ENCODE measurements at regions not wholly inside any gene's neighbourhood (a gene's known extent, or its start where the extent isn't known, plus 50 kb on each side); places are given as distances from the start of the nearest gene placed in this dataset.
"Not testable (repeated sequence)": the region's sequence is repeated elsewhere in the genome, so short reads cannot be mapped to it uniquely, and the experiment has no call there.

DNA sequence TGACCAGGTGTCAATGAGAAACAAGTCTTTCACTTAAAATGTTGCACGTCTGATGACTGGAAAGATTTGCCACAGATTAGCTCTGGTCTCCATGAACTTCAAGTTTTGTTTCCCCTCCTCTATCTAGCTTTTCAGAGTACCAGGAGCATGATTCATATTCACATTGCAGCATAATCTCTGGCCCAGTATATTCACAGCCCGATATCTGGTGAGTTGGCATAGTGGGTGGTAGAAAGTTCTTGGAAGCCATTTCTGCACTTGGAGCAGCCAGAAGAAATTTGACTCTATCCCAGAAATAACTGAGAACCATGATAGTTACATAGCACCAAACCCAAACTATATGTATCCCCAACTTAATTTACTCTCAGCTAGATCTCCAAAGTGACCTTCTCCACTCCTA is 503.9 kb downstream of the PID1 start:
- no peaks in the 10 kb centered on the region for H3K36me3 Mint-ChIP-seq (ENCODE audit: low read depth)
- no peak overlapping the region for H3K4me3 Mint-ChIP-seq (ENCODE audit: unreplicated experiment)
- no peaks in the 10 kb centered on the region for H3K27me3 Mint-ChIP-seq (ENCODE audit: low read depth)
- TF ChIP-seq, protein P1, sequence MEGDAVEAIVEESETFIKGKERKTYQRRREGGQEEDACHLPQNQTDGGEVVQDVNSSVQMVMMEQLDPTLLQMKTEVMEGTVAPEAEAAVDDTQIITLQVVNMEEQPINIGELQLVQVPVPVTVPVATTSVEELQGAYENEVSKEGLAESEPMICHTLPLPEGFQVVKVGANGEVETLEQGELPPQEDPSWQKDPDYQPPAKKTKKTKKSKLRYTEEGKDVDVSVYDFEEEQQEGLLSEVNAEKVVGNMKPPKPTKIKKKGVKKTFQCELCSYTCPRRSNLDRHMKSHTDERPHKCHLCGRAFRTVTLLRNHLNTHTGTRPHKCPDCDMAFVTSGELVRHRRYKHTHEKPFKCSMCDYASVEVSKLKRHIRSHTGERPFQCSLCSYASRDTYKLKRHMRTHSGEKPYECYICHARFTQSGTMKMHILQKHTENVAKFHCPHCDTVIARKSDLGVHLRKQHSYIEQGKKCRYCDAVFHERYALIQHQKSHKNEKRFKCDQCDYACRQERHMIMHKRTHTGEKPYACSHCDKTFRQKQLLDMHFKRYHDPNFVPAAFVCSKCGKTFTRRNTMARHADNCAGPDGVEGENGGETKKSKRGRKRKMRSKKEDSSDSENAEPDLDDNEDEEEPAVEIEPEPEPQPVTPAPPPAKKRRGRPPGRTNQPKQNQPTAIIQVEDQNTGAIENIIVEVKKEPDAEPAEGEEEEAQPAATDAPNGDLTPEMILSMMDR (IDR thresholded peaks at IDR 0.05) = no peak
- no peak for DNase-seq (ENCODE audit: low spot score)
- no peak overlapping the region for H3K27ac Mint-ChIP-seq (ENCODE audit: unreplicated experiment)
- H3K4me1 Mint-ChIP-seq (ENCODE audit: low read depth) = peaks cover 12% of the 10 kb centered on the region
- peaks cover 6% of the 10 kb centered on the region for H3K9me3 Mint-ChIP-seq (ENCODE audit: low read depth)

DNA sequence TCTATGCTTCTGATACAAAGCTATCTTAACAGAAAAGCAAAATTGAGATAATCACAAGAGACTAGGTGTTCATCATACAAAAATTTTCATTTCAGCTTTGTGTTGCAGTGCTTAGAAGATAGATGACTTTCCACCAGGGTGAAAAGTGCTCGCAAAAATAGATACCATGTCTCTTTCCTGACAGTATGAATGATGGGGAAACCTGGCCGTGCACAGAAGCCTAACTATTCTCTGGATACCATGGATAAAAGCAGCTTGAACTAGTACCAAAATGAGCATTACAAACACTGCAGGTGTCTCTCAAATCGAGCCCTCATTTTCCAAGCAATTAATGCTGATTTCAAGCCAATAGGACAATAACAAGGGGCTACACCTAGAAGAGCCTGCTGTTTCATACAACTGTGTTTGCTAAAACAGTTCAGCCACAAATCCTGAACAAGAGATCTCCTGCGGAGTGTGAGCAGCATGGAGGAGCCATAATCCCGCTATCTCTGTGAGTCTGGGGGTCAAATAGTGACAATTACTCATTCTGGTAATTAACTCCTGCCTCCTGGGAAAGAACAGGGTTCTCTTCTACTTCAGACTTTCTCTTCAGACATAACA is 507.6 kb downstream of the PID1 start:
- TF ChIP-seq, protein P1 (IDR thresholded peaks at IDR 0.05) = no peak
- H3K36me3 Mint-ChIP-seq (ENCODE audit: low read depth) = no peaks in the 10 kb centered on the region
- no peak for DNase-seq (ENCODE audit: low spot score)
- peaks cover 6% of the 10 kb centered on the region for H3K9me3 Mint-ChIP-seq (ENCODE audit: low read depth)
- H3K27me3 Mint-ChIP-seq (ENCODE audit: low read depth) = no peaks in the 10 kb centered on the region
- H3K27ac Mint-ChIP-seq (ENCODE audit: unreplicated experiment) = no peak overlapping the region
- H3K4me1 Mint-ChIP-seq (ENCODE audit: low read depth) = peaks cover 11% of the 10 kb centered on the region
- H3K4me3 Mint-ChIP-seq (ENCODE audit: unreplicated experiment) = no peak overlapping the region

GRCh38 chr2:228762565-228762964 is 508.5 kb downstream of the PID1 start:
- H3K9me3 Mint-ChIP-seq (ENCODE audit: low read depth) = peaks cover 6% of the 10 kb centered on the region
- H3K4me3 Mint-ChIP-seq (ENCODE audit: unreplicated experiment) = no peak overlapping the region
- TF ChIP-seq, protein P1 (IDR thresholded peaks at IDR 0.05) = no peak
- no peak overlapping the region for H3K27ac Mint-ChIP-seq (ENCODE audit: unreplicated experiment)
- H3K27me3 Mint-ChIP-seq (ENCODE audit: low read depth) = no peaks in the 10 kb centered on the region
- H3K4me1 Mint-ChIP-seq (ENCODE audit: low read depth) = peaks cover 4% of the 10 kb centered on the region
- no peak for DNase-seq (ENCODE audit: low spot score)
- no peaks in the 10 kb centered on the region for H3K36me3 Mint-ChIP-seq (ENCODE audit: low read depth)

GRCh38 chr2:228755661-228756060 is 515.4 kb downstream of the PID1 start:
- H3K27ac Mint-ChIP-seq (ENCODE audit: unreplicated experiment); DNase-seq (ENCODE audit: low spot score); H3K4me1 Mint-ChIP-seq (ENCODE audit: low read depth); H3K27me3 Mint-ChIP-seq (ENCODE audit: low read depth); H3K4me3 Mint-ChIP-seq (ENCODE audit: unreplicated experiment); H3K9me3 Mint-ChIP-seq (ENCODE audit: low read depth); H3K36me3 Mint-ChIP-seq (ENCODE audit: low read depth): not testable (repeated sequence)

DNA sequence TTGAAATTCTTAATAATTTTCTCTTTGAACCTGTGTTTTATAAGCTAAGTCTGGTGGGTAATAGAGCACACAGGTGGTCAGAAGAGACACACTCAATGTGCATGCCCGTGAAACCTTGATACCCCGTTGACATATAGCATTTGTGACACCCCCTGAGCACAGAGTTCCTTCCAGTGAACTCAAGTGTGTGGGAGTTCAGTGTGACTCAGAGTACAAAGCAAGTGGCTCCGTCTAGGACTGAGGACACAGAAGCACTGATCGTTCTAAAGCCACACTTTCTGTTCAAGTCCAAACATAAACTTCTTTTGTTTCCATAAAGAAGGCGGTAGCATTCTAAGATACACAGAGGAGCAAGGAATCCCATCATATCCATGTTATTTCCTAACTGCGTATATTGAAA is 523.6 kb downstream of the PID1 start:
- DNase-seq (ENCODE audit: low spot score) = no peak
- no peaks in the 10 kb centered on the region for H3K4me1 Mint-ChIP-seq (ENCODE audit: low read depth)
- TF ChIP-seq, protein P1 (IDR thresholded peaks at IDR 0.05) = no peak
- H3K27ac Mint-ChIP-seq (ENCODE audit: unreplicated experiment) = no peak overlapping the region
- H3K27me3 Mint-ChIP-seq (ENCODE audit: low read depth) = peaks cover 1% of the 10 kb centered on the region
- no peaks in the 10 kb centered on the region for H3K36me3 Mint-ChIP-seq (ENCODE audit: low read depth)
- no peak overlapping the region for H3K4me3 Mint-ChIP-seq (ENCODE audit: unreplicated experiment)
- no peaks in the 10 kb centered on the region for H3K9me3 Mint-ChIP-seq (ENCODE audit: low read depth)

DNA sequence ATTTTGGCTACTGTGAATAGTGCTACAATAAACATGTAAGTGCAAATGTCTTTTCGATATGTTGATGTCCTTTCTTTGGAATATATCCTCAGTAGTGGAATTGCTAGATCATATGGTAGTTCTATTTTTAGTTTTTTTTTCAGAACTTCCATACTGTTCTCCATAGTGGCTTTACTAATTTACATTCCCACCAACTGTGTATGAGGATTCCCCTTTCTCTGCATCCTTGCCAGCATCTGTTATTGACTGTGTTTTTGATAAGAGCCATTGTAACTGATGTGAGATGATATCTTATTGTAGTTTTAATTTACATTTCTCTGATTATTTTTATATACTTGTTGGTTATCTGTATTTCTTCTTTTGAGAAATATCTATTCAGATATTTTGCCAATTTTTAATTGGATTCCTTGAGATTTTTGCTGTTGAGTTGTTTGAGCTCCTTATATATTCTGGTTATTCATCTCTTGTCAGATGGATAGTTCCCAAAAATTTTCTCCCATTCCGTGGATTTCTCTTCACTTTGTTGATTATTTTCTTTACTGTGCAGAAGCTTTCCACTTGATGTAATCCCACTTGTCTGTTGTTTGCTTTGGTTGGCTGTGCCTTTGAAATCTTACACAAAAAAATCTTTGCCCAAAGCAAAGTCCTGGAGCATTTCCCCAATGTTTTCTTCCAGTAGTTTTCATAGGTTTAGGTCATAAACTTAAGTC is 532.3 kb downstream of the PID1 start:
- H3K4me3 Mint-ChIP-seq (ENCODE audit: unreplicated experiment) = no peak overlapping the region
- H3K27ac Mint-ChIP-seq (ENCODE audit: unreplicated experiment) = no peak overlapping the region
- H3K36me3 Mint-ChIP-seq (ENCODE audit: low read depth) = no peaks in the 10 kb centered on the region

More for the DNA sequence above, 532.3 kb downstream of the PID1 start:
- TF ChIP-seq, protein P1 (IDR thresholded peaks at IDR 0.05) = no peak
- peaks cover 8% of the 10 kb centered on the region for H3K9me3 Mint-ChIP-seq (ENCODE audit: low read depth)
- peaks cover 9% of the 10 kb centered on the region for H3K27me3 Mint-ChIP-seq (ENCODE audit: low read depth)
- no peak for DNase-seq (ENCODE audit: low spot score)
- no peaks in the 10 kb centered on the region for H3K4me1 Mint-ChIP-seq (ENCODE audit: low read depth)
